GM23338 (cell line): ENCODE measurements at regions not wholly inside any gene's neighbourhood (a gene's known extent, or its start where the extent isn't known, plus 50 kb on each side); places are given as distances from the start of the nearest gene placed in this dataset.
A peak's percentile ranks its signal among the peaks of the same experiment; 100 is the strongest.

ENCODE experiments used
- ATAC-seq: fragments of 200-7000 bp; cut with Tn5 transposase; 3 replicates; pipeline ENCODE4 v1.9.1; 2020
- DNase-seq: peaks from one replicate; pipeline ENCODE4 v3.0.0-alpha.2; 2015; ENCODE audit warnings: low spot score
- H2AFZ ChIP-seq: fragments of 200-600 bp; sonication (generic); 2 replicates; pipeline ENCODE4 v1.8.0; 2016; ENCODE audit warnings: antibody characterized with exemption, mild to moderate bottlenecking, moderate library complexity
- H3F3A ChIP-seq: fragments of 200-600 bp; sonication (generic); replicated peaks from 2 replicates; pipeline ENCODE4 v1.8.0; 2017; ENCODE audit warnings: antibody characterized with exemption, mixed run types, low read depth
- H3K27ac ChIP-seq: fragments of 200-600 bp; sonication (generic); 2 replicates; pipeline ENCODE4 v1.6.1; 2016; ENCODE audit warnings: low read depth
- H3K27me3 ChIP-seq: fragments of 200-600 bp; sonication (generic); 2 replicates; pipeline ENCODE4 v1.8.0; 2016; ENCODE audit warnings: mild to moderate bottlenecking, mixed run types, moderate library complexity; ENCODE audit not compliant: insufficient read depth
- H3K36me3 ChIP-seq: fragments of 200-600 bp; sonication (generic); 2 replicates; pipeline ENCODE4 v1.8.0; 2016; ENCODE audit warnings: mild to moderate bottlenecking; ENCODE audit not compliant: insufficient read depth
- H3K4me1 ChIP-seq: fragments of 200-600 bp; sonication (generic); 2 replicates; pipeline ENCODE4 v1.8.0; 2016; ENCODE audit warnings: mild to moderate bottlenecking, moderate library complexity; ENCODE audit not compliant: insufficient read depth
- H3K4me2 ChIP-seq: fragments of 200-600 bp; sonication (generic); 2 replicates; pipeline ENCODE4 v1.7.1; 2017; ENCODE audit warnings: mixed run types
- H3K4me3 ChIP-seq: fragments of 200-600 bp; sonication (generic); 2 replicates; pipeline ENCODE4 v1.6.1; 2016; ENCODE audit warnings: mixed run types
- H3K79me2 ChIP-seq: fragments of 200-600 bp; sonication (generic); replicated peaks from 2 replicates; pipeline ENCODE4 v1.8.0; 2017; ENCODE audit warnings: mild to moderate bottlenecking; ENCODE audit not compliant: insufficient read depth
- H3K9me2 ChIP-seq: fragments of 200-600 bp; sonication (generic); 2 replicates; pipeline ENCODE4 v1.8.0; 2017; ENCODE audit not compliant: insufficient read depth
- H4K20me1 ChIP-seq: fragments of 200-600 bp; sonication (generic); replicated peaks from 2 replicates; pipeline ENCODE4 v1.8.0; 2017; ENCODE audit warnings: mild to moderate bottlenecking; ENCODE audit not compliant: insufficient read depth
- H3K27ac Mint-ChIP-seq: 2 replicates; pipeline ENCODE4 v1.8.0; 2020; ENCODE audit warnings: inconsistent platforms, mild to moderate bottlenecking, moderate library complexity, mixed read lengths
- H3K27me3 Mint-ChIP-seq: 3 replicates; pipeline ENCODE4 v1.8.0; 2022; ENCODE audit warnings: low read depth, mild to moderate bottlenecking, moderate library complexity, mixed read lengths, inconsistent platforms; ENCODE audit not compliant: insufficient read depth, poor library complexity
- H3K36me3 Mint-ChIP-seq: 3 replicates; pipeline ENCODE4 v1.8.0; 2021; ENCODE audit warnings: low read depth, mild to moderate bottlenecking, inconsistent platforms, moderate library complexity, mixed read lengths
- H3K4me1 Mint-ChIP-seq: 3 replicates; pipeline ENCODE4 v1.8.0; 2020; ENCODE audit warnings: mild to moderate bottlenecking, inconsistent platforms, mixed read lengths
- H3K4me3 Mint-ChIP-seq: 3 replicates; pipeline ENCODE4 v1.8.0; 2021; ENCODE audit warnings: moderate library complexity, mild to moderate bottlenecking, inconsistent platforms, mixed read lengths
- H3K9me3 Mint-ChIP-seq: 3 replicates; pipeline ENCODE4 v1.8.0; 2020; ENCODE audit warnings: moderate library complexity, mild to moderate bottlenecking, inconsistent platforms, mixed read lengths
- CREB1 ChIP-seq: fragments of 250-450 bp; sonication (Bioruptor Pico); IDR thresholded peaks from 2 replicates; pipeline ENCODE4 v1.5.0; 2020; ENCODE audit warnings: low read depth, mild to moderate bottlenecking, moderate library complexity
- EZH2 ChIP-seq: fragments of 200-600 bp; sonication (generic); IDR thresholded peaks from one replicate; pipeline ENCODE4 v1.8.0; 2017; ENCODE audit warnings: antibody characterized with exemption, mild to moderate bottlenecking, low read depth; ENCODE audit not compliant: unreplicated experiment
- JUNB ChIP-seq: IDR thresholded peaks from one replicate; pipeline ENCODE4 v1.6.1; 2016; ENCODE audit warnings: antibody characterized with exemption; ENCODE audit not compliant: unreplicated experiment
- NANOG ChIP-seq: IDR thresholded peaks from 2 replicates; pipeline ENCODE4 v1.6.1; 2016; ENCODE audit warnings: antibody characterized with exemption, borderline replicate concordance
- POLR2AphosphoS5 ChIP-seq: IDR thresholded peaks from 2 replicates; pipeline ENCODE4 v1.6.1; 2016; ENCODE audit warnings: antibody characterized with exemption, low read depth
- STAT1 ChIP-seq: IDR thresholded peaks from one replicate; pipeline ENCODE4 v1.6.1; 2016; ENCODE audit warnings: antibody characterized with exemption; ENCODE audit not compliant: unreplicated experiment
- ZNF114 ChIP-seq: fragments of 250-450 bp; sonication (Bioruptor Pico); IDR thresholded peaks from 2 replicates; pipeline ENCODE4 v1.5.0; 2020; ENCODE audit warnings: mild to moderate bottlenecking, moderate library complexity
- ZNF331 ChIP-seq: fragments of 250-450 bp; sonication (Bioruptor Pico); IDR thresholded peaks from 2 replicates; pipeline ENCODE4 v1.5.0; 2020; ENCODE audit warnings: low read depth, mild to moderate bottlenecking, moderate library complexity
- TF ChIP-seq, protein P1 (sequence below): fragments of 250-450 bp; sonication (Bioruptor Pico); IDR thresholded peaks from 2 replicates; pipeline ENCODE4 v1.5.0; 2020; ENCODE audit warnings: mild to moderate bottlenecking, moderate library complexity
- TF ChIP-seq, protein P2 (sequence below): IDR thresholded peaks from 2 replicates; pipeline ENCODE4 v1.6.1; 2016; ENCODE audit warnings: antibody characterized with exemption
- TF ChIP-seq, protein P3 (sequence below), 2 experiments: fragments of 200-600 bp in 1 of 2; sonication (generic) in 1 of 2; conservative IDR thresholded peaks; 2 replicates each; pipeline versions ENCODE4 v1.5.1 to v1.6.1; 2016 to 2017; ENCODE audit warnings: antibody characterized with exemption in 2 of 2, low read depth in 2 of 2, mild to moderate bottlenecking in 2 of 2, moderate library complexity in 1 of 2
- TF ChIP-seq, protein P4 (sequence below): IDR thresholded peaks from one replicate; pipeline ENCODE4 v1.6.1; 2018; ENCODE audit warnings: antibody characterized with exemption; ENCODE audit not compliant: unreplicated experiment

DNA sequence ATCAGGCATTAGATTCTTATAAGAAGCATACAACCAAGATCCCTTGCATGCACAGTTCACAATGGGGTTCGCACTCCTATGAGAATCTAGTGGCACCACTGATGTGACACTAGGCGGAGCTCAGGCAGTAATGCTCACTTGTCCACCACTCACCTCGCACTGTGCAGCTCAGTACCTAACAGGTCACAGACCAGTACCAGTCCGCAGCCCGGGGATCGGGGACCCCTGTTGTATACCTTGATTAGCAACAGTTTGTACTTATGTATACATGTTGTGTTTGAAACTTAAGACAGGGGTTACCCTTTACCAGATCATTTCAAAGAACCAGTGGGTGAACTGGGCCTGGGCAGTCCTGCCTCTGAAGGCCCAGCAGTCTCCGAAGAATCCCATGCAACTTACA lies 103.7 kb downstream of the PMP22 start (continued):
- TF ChIP-seq, protein P1, sequence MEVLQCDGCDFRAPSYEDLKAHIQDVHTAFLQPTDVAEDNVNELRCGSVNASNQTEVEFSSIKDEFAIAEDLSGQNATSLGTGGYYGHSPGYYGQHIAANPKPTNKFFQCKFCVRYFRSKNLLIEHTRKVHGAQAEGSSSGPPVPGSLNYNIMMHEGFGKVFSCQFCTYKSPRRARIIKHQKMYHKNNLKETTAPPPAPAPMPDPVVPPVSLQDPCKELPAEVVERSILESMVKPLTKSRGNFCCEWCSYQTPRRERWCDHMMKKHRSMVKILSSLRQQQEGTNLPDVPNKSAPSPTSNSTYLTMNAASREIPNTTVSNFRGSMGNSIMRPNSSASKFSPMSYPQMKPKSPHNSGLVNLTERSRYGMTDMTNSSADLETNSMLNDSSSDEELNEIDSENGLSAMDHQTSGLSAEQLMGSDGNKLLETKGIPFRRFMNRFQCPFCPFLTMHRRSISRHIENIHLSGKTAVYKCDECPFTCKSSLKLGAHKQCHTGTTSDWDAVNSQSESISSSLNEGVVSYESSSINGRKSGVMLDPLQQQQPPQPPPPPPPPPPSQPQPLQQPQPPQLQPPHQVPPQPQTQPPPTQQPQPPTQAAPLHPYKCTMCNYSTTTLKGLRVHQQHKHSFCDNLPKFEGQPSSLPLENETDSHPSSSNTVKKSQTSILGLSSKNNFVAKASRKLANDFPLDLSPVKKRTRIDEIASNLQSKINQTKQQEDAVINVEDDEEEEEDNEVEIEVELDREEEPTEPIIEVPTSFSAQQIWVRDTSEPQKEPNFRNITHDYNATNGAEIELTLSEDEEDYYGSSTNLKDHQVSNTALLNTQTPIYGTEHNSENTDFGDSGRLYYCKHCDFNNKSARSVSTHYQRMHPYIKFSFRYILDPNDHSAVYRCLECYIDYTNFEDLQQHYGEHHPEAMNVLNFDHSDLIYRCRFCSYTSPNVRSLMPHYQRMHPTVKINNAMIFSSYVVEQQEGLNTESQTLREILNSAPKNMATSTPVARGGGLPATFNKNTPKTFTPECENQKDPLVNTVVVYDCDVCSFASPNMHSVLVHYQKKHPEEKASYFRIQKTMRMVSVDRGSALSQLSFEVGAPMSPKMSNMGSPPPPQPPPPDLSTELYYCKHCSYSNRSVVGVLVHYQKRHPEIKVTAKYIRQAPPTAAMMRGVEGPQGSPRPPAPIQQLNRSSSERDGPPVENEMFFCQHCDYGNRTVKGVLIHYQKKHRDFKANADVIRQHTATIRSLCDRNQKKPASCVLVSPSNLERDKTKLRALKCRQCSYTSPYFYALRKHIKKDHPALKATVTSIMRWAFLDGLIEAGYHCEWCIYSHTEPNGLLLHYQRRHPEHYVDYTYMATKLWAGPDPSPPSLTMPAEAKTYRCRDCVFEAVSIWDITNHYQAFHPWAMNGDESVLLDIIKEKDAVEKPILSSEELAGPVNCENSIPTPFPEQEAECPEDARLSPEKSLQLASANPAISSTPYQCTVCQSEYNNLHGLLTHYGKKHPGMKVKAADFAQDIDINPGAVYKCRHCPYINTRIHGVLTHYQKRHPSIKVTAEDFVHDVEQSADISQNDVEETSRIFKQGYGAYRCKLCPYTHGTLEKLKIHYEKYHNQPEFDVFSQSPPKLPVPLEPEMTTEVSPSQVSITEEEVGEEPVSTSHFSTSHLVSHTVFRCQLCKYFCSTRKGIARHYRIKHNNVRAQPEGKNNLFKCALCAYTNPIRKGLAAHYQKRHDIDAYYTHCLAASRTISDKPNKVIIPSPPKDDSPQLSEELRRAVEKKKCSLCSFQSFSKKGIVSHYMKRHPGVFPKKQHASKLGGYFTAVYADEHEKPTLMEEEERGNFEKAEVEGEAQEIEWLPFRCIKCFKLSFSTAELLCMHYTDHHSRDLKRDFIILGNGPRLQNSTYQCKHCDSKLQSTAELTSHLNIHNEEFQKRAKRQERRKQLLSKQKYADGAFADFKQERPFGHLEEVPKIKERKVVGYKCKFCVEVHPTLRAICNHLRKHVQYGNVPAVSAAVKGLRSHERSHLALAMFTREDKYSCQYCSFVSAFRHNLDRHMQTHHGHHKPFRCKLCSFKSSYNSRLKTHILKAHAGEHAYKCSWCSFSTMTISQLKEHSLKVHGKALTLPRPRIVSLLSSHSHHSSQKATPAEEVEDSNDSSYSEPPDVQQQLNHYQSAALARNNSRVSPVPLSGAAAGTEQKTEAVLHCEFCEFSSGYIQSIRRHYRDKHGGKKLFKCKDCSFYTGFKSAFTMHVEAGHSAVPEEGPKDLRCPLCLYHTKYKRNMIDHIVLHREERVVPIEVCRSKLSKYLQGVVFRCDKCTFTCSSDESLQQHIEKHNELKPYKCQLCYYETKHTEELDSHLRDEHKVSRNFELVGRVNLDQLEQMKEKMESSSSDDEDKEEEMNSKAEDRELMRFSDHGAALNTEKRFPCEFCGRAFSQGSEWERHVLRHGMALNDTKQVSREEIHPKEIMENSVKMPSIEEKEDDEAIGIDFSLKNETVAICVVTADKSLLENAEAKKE, result no peak
- TF ChIP-seq STAT1, result no peak
- no peak for TF ChIP-seq POLR2AphosphoS5
- no peak for TF ChIP-seq CREB1 (CRISPR knock-in tag)
- TF ChIP-seq, protein P2, sequence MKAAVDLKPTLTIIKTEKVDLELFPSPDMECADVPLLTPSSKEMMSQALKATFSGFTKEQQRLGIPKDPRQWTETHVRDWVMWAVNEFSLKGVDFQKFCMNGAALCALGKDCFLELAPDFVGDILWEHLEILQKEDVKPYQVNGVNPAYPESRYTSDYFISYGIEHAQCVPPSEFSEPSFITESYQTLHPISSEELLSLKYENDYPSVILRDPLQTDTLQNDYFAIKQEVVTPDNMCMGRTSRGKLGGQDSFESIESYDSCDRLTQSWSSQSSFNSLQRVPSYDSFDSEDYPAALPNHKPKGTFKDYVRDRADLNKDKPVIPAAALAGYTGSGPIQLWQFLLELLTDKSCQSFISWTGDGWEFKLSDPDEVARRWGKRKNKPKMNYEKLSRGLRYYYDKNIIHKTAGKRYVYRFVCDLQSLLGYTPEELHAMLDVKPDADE, result no peak

DNA sequence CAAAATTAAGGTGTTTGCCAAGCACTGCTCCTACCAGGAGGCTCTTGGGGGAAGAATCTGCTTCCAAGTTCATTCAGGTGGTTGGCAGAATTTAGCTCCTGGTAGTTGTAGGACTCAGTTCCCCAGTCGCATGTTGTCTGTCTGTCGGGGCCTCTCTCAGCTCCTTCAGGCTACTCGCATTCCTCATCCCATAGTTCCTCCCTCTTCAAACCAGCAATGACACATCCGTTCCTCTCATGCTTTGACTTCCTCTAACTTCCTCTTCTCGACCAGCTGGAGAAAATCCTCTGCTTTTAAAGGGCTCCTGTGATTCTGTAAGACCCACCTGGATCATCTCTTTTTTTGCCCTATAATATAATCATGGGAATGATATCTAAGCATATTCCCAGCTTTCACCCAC lies 108.1 kb downstream of the PMP22 start:
- Histone ChIP-seq H3K4me3 (no peak overlapping the region), H3K4me2 (no peak overlapping the region), H3K27me3 (no peaks in the 10 kb centered on the region), H3F3A (no peaks in the 10 kb centered on the region), H2AFZ (peak overlapping the region; percentile 72; the same call in 1 of the 2 replicates), H3K79me2 (no peaks in the 10 kb centered on the region), H3K36me3 (no peaks in the 10 kb centered on the region), H4K20me1 (no peaks in the 10 kb centered on the region), H3K4me1 (0 out of 2 replicates have a peak, but pooled peaks cover 3% of the 10 kb centered on the region), H3K9me2 (peaks cover 13% of the 10 kb centered on the region; the same call in 1 of the 2 replicates), H3K27ac (no peak overlapping the region)
- DNase-seq, result no peak
- H3K36me3 Mint-ChIP-seq, result no peaks in the 10 kb centered on the region
- no peak for ATAC-seq
- H3K4me3 Mint-ChIP-seq, result no peak overlapping the region
- H3K4me1 Mint-ChIP-seq, result peaks cover 3% of the 10 kb centered on the region; the same call in 2 of the 3 replicates
- H3K27me3 Mint-ChIP-seq, result no peaks in the 10 kb centered on the region
- H3K27ac Mint-ChIP-seq, result no peak overlapping the region
- H3K9me3 Mint-ChIP-seq, result no peaks in the 10 kb centered on the region; the same call in 2 of the 3 replicates
- TF ChIP-seq EZH2, result no peak
- no peak for TF ChIP-seq POLR2AphosphoS5
- TF ChIP-seq, protein P3, sequence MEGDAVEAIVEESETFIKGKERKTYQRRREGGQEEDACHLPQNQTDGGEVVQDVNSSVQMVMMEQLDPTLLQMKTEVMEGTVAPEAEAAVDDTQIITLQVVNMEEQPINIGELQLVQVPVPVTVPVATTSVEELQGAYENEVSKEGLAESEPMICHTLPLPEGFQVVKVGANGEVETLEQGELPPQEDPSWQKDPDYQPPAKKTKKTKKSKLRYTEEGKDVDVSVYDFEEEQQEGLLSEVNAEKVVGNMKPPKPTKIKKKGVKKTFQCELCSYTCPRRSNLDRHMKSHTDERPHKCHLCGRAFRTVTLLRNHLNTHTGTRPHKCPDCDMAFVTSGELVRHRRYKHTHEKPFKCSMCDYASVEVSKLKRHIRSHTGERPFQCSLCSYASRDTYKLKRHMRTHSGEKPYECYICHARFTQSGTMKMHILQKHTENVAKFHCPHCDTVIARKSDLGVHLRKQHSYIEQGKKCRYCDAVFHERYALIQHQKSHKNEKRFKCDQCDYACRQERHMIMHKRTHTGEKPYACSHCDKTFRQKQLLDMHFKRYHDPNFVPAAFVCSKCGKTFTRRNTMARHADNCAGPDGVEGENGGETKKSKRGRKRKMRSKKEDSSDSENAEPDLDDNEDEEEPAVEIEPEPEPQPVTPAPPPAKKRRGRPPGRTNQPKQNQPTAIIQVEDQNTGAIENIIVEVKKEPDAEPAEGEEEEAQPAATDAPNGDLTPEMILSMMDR (conservative IDR thresholded peaks at IDR 0.05; ENCODE audit: low read depth in 2 of 2), result no peak
- no peak for TF ChIP-seq JUNB
- no peak for TF ChIP-seq ZNF331 (CRISPR knock-in tag)
- TF ChIP-seq CREB1 (CRISPR knock-in tag), result no peak
- TF ChIP-seq, protein P4, sequence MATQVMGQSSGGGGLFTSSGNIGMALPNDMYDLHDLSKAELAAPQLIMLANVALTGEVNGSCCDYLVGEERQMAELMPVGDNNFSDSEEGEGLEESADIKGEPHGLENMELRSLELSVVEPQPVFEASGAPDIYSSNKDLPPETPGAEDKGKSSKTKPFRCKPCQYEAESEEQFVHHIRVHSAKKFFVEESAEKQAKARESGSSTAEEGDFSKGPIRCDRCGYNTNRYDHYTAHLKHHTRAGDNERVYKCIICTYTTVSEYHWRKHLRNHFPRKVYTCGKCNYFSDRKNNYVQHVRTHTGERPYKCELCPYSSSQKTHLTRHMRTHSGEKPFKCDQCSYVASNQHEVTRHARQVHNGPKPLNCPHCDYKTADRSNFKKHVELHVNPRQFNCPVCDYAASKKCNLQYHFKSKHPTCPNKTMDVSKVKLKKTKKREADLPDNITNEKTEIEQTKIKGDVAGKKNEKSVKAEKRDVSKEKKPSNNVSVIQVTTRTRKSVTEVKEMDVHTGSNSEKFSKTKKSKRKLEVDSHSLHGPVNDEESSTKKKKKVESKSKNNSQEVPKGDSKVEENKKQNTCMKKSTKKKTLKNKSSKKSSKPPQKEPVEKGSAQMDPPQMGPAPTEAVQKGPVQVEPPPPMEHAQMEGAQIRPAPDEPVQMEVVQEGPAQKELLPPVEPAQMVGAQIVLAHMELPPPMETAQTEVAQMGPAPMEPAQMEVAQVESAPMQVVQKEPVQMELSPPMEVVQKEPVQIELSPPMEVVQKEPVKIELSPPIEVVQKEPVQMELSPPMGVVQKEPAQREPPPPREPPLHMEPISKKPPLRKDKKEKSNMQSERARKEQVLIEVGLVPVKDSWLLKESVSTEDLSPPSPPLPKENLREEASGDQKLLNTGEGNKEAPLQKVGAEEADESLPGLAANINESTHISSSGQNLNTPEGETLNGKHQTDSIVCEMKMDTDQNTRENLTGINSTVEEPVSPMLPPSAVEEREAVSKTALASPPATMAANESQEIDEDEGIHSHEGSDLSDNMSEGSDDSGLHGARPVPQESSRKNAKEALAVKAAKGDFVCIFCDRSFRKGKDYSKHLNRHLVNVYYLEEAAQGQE, result no peak
- no peak for TF ChIP-seq STAT1
- TF ChIP-seq NANOG, result no peak
- TF ChIP-seq ZNF114 (CRISPR knock-in tag), result no peak
